B cell (primary cell): ENCODE measurements at regions not wholly inside any gene's neighbourhood (a gene's known extent, or its start where the extent isn't known, plus 50 kb on each side); places are given as distances from the start of the nearest gene placed in this dataset.

Source experiments
- ATAC-seq: fragments of 200-7000 bp; cut with Tn5 transposase; one replicate; pipeline ENCODE4 v1.10.0; 2021; ENCODE audit warnings: low read depth, mild to moderate bottlenecking, moderate number of reproducible peaks, moderate library complexity
- CTCF ChIA-PET: fragments of 350-600 bp; sonication (Branson Sonifier 250); formaldehyde crosslinking; loops from one replicate; lab custom pipeline; 2021; ENCODE audit warnings: antibody characterized with exemption, inconsistent platforms; lab: Charles Lee
- POLR2A ChIA-PET: fragments of 350-600 bp; sonication (Branson Sonifier 250); formaldehyde crosslinking; loops from one replicate; lab custom pipeline; 2021; ENCODE audit warnings: antibody characterized with exemption; lab: Charles Lee
- DNase-seq: peaks from one replicate; pipeline ENCODE4 v3.0.0; 2013
- H2AFZ ChIP-seq: 2 replicates; pipeline ENCODE4 v1.6.1; 2012; ENCODE audit warnings: mild to moderate bottlenecking, low read depth, low read length; ENCODE audit not compliant: insufficient read depth, poor library complexity, severe bottlenecking
- H3K27ac ChIP-seq, 2 donors: 1 replicate in 1 of 2; 2 replicates in 1 of 2; pipeline ENCODE4 v1.5.1; 2012 to 2013; ENCODE audit warnings: low read length in 2 of 2, mild to moderate bottlenecking in 2 of 2, moderate library complexity in 1 of 2
- H3K27me3 ChIP-seq, 4 experiments: fragments of 200-600 bp in 1 of 4; sonication (generic) in 1 of 4; replicated peaks in 1 of 4; 1 replicate in 2 of 4; 2 replicates in 2 of 4; pipeline versions ENCODE4 v1.6.1 to v1.7.0; 2013 to 2016; ENCODE audit warnings: low read length in 3 of 4, mild to moderate bottlenecking in 2 of 4, mixed read lengths in 1 of 4, moderate library complexity in 1 of 4; ENCODE audit not compliant: insufficient read depth in 4 of 4, control insufficient read depth in 3 of 4; ENCODE audit errors: control extremely low read depth in 1 of 4
- H3K36me3 ChIP-seq, 2 experiments: replicated peaks in 1 of 2; 1 replicate in 1 of 2; 2 replicates in 1 of 2; pipeline versions ENCODE4 v1.6.1 to v1.7.1; 2013; ENCODE audit warnings: low read length in 1 of 2; ENCODE audit not compliant: insufficient read depth in 2 of 2, control insufficient read depth in 1 of 2; ENCODE audit errors: control extremely low read depth in 1 of 2, extremely low read depth in 1 of 2
- H3K4me1 ChIP-seq, 2 donors: fragments of 200-600 bp in 1 of 2; sonication (generic) in 1 of 2; 1 replicate in 1 of 2; 2 replicates in 1 of 2; pipeline versions ENCODE4 v1.5.1 to v1.6.1; 2013 to 2017; ENCODE audit warnings: low read length in 2 of 2; ENCODE audit not compliant: control insufficient read depth in 2 of 2, insufficient read depth in 2 of 2
- H3K4me2 ChIP-seq: replicated peaks from 2 replicates; pipeline ENCODE3; 2012; ENCODE audit warnings: mild to moderate bottlenecking, low read depth, low read length; ENCODE audit not compliant: poor library complexity, severe bottlenecking
- H3K4me3 ChIP-seq, 5 experiments: fragments of 200-600 bp in 1 of 5; sonication (generic) in 1 of 5; 1 replicate in 3 of 5; 2 replicates in 2 of 5; pipeline versions ENCODE4 v1.5.1 to v1.7.0; 2011 to 2016; ENCODE audit warnings: low read length in 4 of 5, mild to moderate bottlenecking in 4 of 5, low read depth in 2 of 5, control low read depth in 1 of 5, moderate library complexity in 1 of 5; ENCODE audit not compliant: insufficient read depth in 1 of 5; ENCODE audit errors: control extremely low read depth in 1 of 5, extremely low read depth in 1 of 5
- H3K79me2 ChIP-seq: fragments of 200-600 bp; sonication (generic); one replicate; pipeline ENCODE4 v1.6.0; 2016; ENCODE audit warnings: low read length; ENCODE audit not compliant: control insufficient read depth, insufficient read depth
- H3K9ac ChIP-seq: fragments of 200-600 bp; sonication (generic); 2 replicates; pipeline ENCODE4 v1.6.1; 2017; ENCODE audit warnings: mild to moderate bottlenecking, low read length, moderate library complexity
- H3K9me3 ChIP-seq, 3 donors: one replicate each; pipeline versions ENCODE4 v1.6.1 to v1.7.1; 2013; ENCODE audit warnings: low read length in 2 of 3; ENCODE audit not compliant: control insufficient read depth in 2 of 3, insufficient read depth in 1 of 3; ENCODE audit errors: control extremely low read depth in 1 of 3
- H4K20me1 ChIP-seq: 2 replicates; pipeline ENCODE4 v1.6.0; 2012; ENCODE audit warnings: mild to moderate bottlenecking, low read length; ENCODE audit not compliant: insufficient read depth, control insufficient read depth, poor library complexity, severe bottlenecking
- H3K27ac Mint-ChIP-seq: one replicate; pipeline ENCODE4 v1.8.0; 2021; ENCODE audit warnings: mixed read lengths
- H3K27me3 Mint-ChIP-seq: one replicate; pipeline ENCODE4 v1.8.0; 2021; ENCODE audit warnings: mixed read lengths
- H3K4me1 Mint-ChIP-seq: one replicate; pipeline ENCODE4 v1.8.0; 2021; ENCODE audit warnings: mixed read lengths
- H3K4me3 Mint-ChIP-seq: one replicate; pipeline ENCODE4 v1.8.0; 2021; ENCODE audit warnings: mixed read lengths
- H3K9me3 Mint-ChIP-seq: one replicate; pipeline ENCODE4 v1.8.0; 2022; ENCODE audit warnings: mixed read lengths; ENCODE audit not compliant: insufficient read depth
- EZH2 ChIP-seq: IDR thresholded peaks from 2 replicates; pipeline ENCODE4 v1.6.1; 2012; ENCODE audit warnings: borderline replicate concordance, low read depth, mild to moderate bottlenecking, moderate library complexity, low read length; ENCODE audit not compliant: insufficient read depth, poor library complexity, severe bottlenecking
- WGBS: methylation state at CpG from one replicate; pipeline ENCODE4 v1.1.5; 2013; ENCODE audit warnings: missing lambda C conversion rate; ENCODE audit not compliant: insufficient coverage; 5-methylcytosine and 5-hydroxymethylcytosine counted together
- intact Hi-C: fragments of 100-400 bp; cut with micrococcal nuclease; formaldehyde crosslinking; loops from one replicate; pipeline ENCODE4 v1.10.0; 2022
- TF ChIP-seq, protein P1 (sequence below): fragments of 200-600 bp; IDR thresholded peaks from one replicate; pipeline ENCODE4 v1.8.0; 2022; ENCODE audit warnings: antibody characterized with exemption, mild to moderate bottlenecking

- CTCF ChIA-PET, result no interaction called here
- DNase-seq (no peak), ATAC-seq (no peak)
- no peaks in the 10 kb centered on the region for H3K79me2 ChIP-seq
- intact Hi-C loops, result no loop called here
- H3K4me3 Mint-ChIP-seq, result no peak overlapping the region
- H3K9me3 ChIP-seq, result peaks cover 0 to 7% (median 0%) of the 10 kb centered on the region in 3 donors
- no peaks in the 10 kb centered on the region for H3K36me3 ChIP-seq
- H2AFZ ChIP-seq, result no peak overlapping the region
- no peaks in the 10 kb centered on the region for H4K20me1 ChIP-seq
- H3K4me3 ChIP-seq, result no peak overlapping the region
- H3K4me1 Mint-ChIP-seq, result no peaks in the 10 kb centered on the region
- H3K9me3 Mint-ChIP-seq, result no peaks in the 10 kb centered on the region
- no peak overlapping the region for H3K9ac ChIP-seq
- WGBS, result 100% methylated on average over 2 of the region's 6 CpGs
- no peak overlapping the region for H3K27ac ChIP-seq
- no peaks in the 10 kb centered on the region for H3K27me3 ChIP-seq
- no peak overlapping the region for H3K4me2 ChIP-seq
- no peaks in the 10 kb centered on the region for H3K27me3 Mint-ChIP-seq
- H3K4me1 ChIP-seq, result no peaks in the 10 kb centered on the region
- no peak overlapping the region for H3K27ac Mint-ChIP-seq
- POLR2A ChIA-PET, result no interaction called here
- TF ChIP-seq, protein P1, sequence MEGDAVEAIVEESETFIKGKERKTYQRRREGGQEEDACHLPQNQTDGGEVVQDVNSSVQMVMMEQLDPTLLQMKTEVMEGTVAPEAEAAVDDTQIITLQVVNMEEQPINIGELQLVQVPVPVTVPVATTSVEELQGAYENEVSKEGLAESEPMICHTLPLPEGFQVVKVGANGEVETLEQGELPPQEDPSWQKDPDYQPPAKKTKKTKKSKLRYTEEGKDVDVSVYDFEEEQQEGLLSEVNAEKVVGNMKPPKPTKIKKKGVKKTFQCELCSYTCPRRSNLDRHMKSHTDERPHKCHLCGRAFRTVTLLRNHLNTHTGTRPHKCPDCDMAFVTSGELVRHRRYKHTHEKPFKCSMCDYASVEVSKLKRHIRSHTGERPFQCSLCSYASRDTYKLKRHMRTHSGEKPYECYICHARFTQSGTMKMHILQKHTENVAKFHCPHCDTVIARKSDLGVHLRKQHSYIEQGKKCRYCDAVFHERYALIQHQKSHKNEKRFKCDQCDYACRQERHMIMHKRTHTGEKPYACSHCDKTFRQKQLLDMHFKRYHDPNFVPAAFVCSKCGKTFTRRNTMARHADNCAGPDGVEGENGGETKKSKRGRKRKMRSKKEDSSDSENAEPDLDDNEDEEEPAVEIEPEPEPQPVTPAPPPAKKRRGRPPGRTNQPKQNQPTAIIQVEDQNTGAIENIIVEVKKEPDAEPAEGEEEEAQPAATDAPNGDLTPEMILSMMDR, result no peak
- TF ChIP-seq EZH2, result no peak
These were observed 857.2 kb upstream of the PHF14 start for GRCh38 chr7:10116511-10116910.

DNA sequence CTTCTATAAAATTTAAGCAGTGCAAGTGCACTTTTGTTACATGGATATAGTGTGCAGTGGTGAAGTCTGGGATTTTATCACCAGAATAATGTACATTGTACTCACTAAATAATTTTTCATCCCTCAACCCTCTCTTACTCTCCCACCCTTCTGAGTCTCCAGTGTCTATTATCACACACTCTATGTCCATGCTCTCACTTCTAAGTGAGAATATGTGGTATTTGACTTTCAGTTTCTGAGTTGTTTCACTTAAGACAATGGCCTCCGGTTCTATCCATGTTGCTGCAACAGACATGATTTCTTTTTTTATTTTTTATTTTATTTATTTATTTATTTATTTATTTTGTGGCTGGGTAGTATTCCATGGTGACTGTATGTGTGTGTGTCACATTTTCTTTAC is 855.9 kb upstream of the PHF14 start:
- Histone ChIP-seq H3K27me3 (no peaks in the 10 kb centered on the region), H2AFZ (no peak overlapping the region), H3K79me2 (no peaks in the 10 kb centered on the region), H3K4me1 (no peaks in the 10 kb centered on the region), H3K4me3 (no peak overlapping the region), H4K20me1 (no peaks in the 10 kb centered on the region), H3K27ac (no peak overlapping the region), H3K9me3 (peaks cover 0 to 7% (median 0%) of the 10 kb centered on the region in 3 donors), H3K36me3 (no peaks in the 10 kb centered on the region), H3K9ac (no peak overlapping the region), H3K4me2 (no peak overlapping the region)
- ChIA-PET POLR2A (no interaction called here), CTCF (no interaction called here)
- ATAC-seq (no peak), DNase-seq (no peak)
- H3K9me3 Mint-ChIP-seq, result no peaks in the 10 kb centered on the region
- no peak overlapping the region for H3K27ac Mint-ChIP-seq
- intact Hi-C loops, result no loop called here
- no peak for TF ChIP-seq EZH2
- TF ChIP-seq, protein P1, result no peak
- WGBS, result no CpG with 5 or more reads among the region's 1 CpG
- no peaks in the 10 kb centered on the region for H3K27me3 Mint-ChIP-seq
- H3K4me1 Mint-ChIP-seq, result no peaks in the 10 kb centered on the region
- no peak overlapping the region for H3K4me3 Mint-ChIP-seq
